HCT116 (cell line): ENCODE measurements at regions not wholly inside any gene's neighbourhood (a gene's known extent, or its start where the extent isn't known, plus 50 kb on each side); places are given as distances from the start of the nearest gene placed in this dataset.

Source experiments
- ATAC-seq: fragments of 200-7000 bp; cut with Tn5 transposase; 2 replicates; pipeline ENCODE4 v1.9.1; 2020; ENCODE audit warnings: mild to moderate bottlenecking, moderate library complexity
- BruUV-seq: library from RNA; stranded (reverse); fragments of 400-500 nt; replicated peaks from 2 replicates; lab custom pipeline; 2021; lab: Mats Ljungman, UMichigan
- CTCF ChIA-PET: fragments of 300-600 bp; sonication (Branson Sonifier 250); formaldehyde crosslinking; loops from one replicate; lab custom pipeline; 2021; ENCODE audit warnings: antibody characterized with exemption; lab: Charles Lee
- POLR2A ChIA-PET: fragments of 300-600, 350-600 bp; sonication (Branson Sonifier 250); formaldehyde crosslinking; loops from one replicate; lab custom pipeline; 2021; ENCODE audit warnings: antibody characterized with exemption; lab: Charles Lee
- RAD21 ChIA-PET, 2 experiments: fragments of 300-600 bp; sonication (Branson Sonifier 250); formaldehyde crosslinking; loops; one replicate each; lab custom pipeline; 2023; ENCODE audit warnings: low total read pairs in 2 of 2; ENCODE audit not compliant: uncharacterized antibody in 2 of 2, unreplicated experiment in 2 of 2, low non-redundant PET in 1 of 2; lab: Charles Lee
- DNase-seq: peaks from one replicate; pipeline ENCODE4 v3.0.0-alpha.2; 2010; ENCODE audit warnings: low read depth, low spot score
- H2AFZ ChIP-seq: fragments of 200-600 bp; shearing (Covaris generic), sonication (generic); 2 replicates; pipeline ENCODE4 v1.6.1; 2017; ENCODE audit warnings: low read depth, mixed run types, mixed read lengths, antibody characterized with exemption, low read length; ENCODE audit not compliant: poor library complexity, severe bottlenecking
- H3K27ac ChIP-seq: 2 replicates; pipeline ENCODE4 v1.5.1; 2012; ENCODE audit warnings: low read depth, low read length
- H3K27me3 ChIP-seq: fragments of 200-600 bp; sonication (generic); 2 replicates; pipeline ENCODE4 v1.6.1; 2016; ENCODE audit warnings: mixed run types, low read length, mixed read lengths; ENCODE audit not compliant: insufficient read depth
- H3K36me3 ChIP-seq, 2 experiments: fragments of 200-500 bp in 1 of 2; fragments of 200-600 bp in 1 of 2; sonication (Bioruptor generic) in 1 of 2; sonication (generic) in 1 of 2; 2 replicates each; pipeline versions ENCODE4 v1.5.1 to v1.6.1; 2014 to 2016; ENCODE audit warnings: low read length in 2 of 2, inconsistent platforms in 1 of 2, mixed read lengths in 1 of 2, mixed run types in 1 of 2; ENCODE audit not compliant: insufficient read depth in 2 of 2, control insufficient read depth in 1 of 2
- H3K4me1 ChIP-seq, 2 experiments: fragments of 200-600 bp in 1 of 2; sonication (generic) in 1 of 2; 2 replicates each; pipeline versions ENCODE4 v1.5.1 to v1.6.1; 2012 to 2017; ENCODE audit warnings: low read length in 2 of 2, inconsistent platforms in 1 of 2, mild to moderate bottlenecking in 1 of 2, mixed read lengths in 1 of 2, mixed run types in 1 of 2, moderate library complexity in 1 of 2; ENCODE audit not compliant: insufficient read depth in 2 of 2, control insufficient read depth in 1 of 2
- H3K4me2 ChIP-seq: fragments of 200-600 bp; sonication (generic); 2 replicates; pipeline ENCODE4 v1.6.1; 2017; ENCODE audit warnings: mixed run types, low read length, mixed read lengths
- H3K4me3 ChIP-seq, 2 experiments: fragments of 200-600 bp in 1 of 2; sonication (generic) in 1 of 2; replicated peaks in 1 of 2; 2 replicates each; pipeline ENCODE4 v1.5.1; 2011 to 2016; ENCODE audit warnings: low read length in 2 of 2, control low read depth in 1 of 2, low read depth in 1 of 2, mild to moderate bottlenecking in 1 of 2, mixed read lengths in 1 of 2, mixed run types in 1 of 2
- H3K79me2 ChIP-seq: fragments of 200-600 bp; sonication (generic); 2 replicates; pipeline ENCODE4 v1.6.1; 2017; ENCODE audit warnings: mild to moderate bottlenecking, mixed run types, low read length, moderate library complexity, mixed read lengths; ENCODE audit not compliant: insufficient read depth
- H3K9ac ChIP-seq: fragments of 200-600 bp; sonication (generic); 2 replicates; pipeline ENCODE4 v1.6.1; 2016; ENCODE audit warnings: low read length, mixed read lengths
- H3K9me2 ChIP-seq: fragments of 200-600 bp; sonication (generic), shearing (Covaris generic); 2 replicates; pipeline ENCODE4 v1.6.1; 2017; ENCODE audit warnings: mixed run types, mild to moderate bottlenecking, moderate library complexity; ENCODE audit not compliant: insufficient read depth
- H3K9me3 ChIP-seq, 2 experiments: fragments of 200-500 bp in 1 of 2; fragments of 200-600 bp in 1 of 2; sonication (Bioruptor generic) in 1 of 2; sonication (generic) in 1 of 2; 2 replicates each; pipeline ENCODE4 v1.6.1; 2014 to 2017; ENCODE audit warnings: low read length in 2 of 2, mixed read lengths in 2 of 2, inconsistent platforms in 1 of 2, low read depth in 1 of 2, mild to moderate bottlenecking in 1 of 2, mixed run types in 1 of 2, moderate library complexity in 1 of 2; ENCODE audit not compliant: control insufficient read depth in 1 of 2, insufficient read depth in 1 of 2
- H4K20me1 ChIP-seq: fragments of 200-600 bp; sonication (generic), shearing (Covaris generic); 2 replicates; pipeline ENCODE4 v1.6.1; 2017; ENCODE audit warnings: mixed run types, mild to moderate bottlenecking, moderate library complexity; ENCODE audit not compliant: insufficient read depth
- CEBPB ChIP-seq: IDR thresholded peaks from 2 replicates; pipeline ENCODE4 v1.6.1; 2012; ENCODE audit warnings: low read depth
- EGR1 ChIP-seq: IDR thresholded peaks from 2 replicates; pipeline ENCODE4 v1.6.1; 2012; ENCODE audit warnings: low read depth
- ELF1 ChIP-seq: IDR thresholded peaks from 2 replicates; pipeline ENCODE4 v1.6.1; 2012; ENCODE audit warnings: low read depth, borderline replicate concordance
- EZH2 ChIP-seq: fragments of 200-600 bp; sonication (generic); IDR thresholded peaks from 2 replicates; pipeline ENCODE4 v1.6.1; 2017; ENCODE audit warnings: antibody characterized with exemption, mixed run types
- EZH2phosphoT487 ChIP-seq: fragments of 200-600 bp; IDR thresholded peaks from 2 replicates; pipeline ENCODE4 v1.6.1; 2018; ENCODE audit warnings: antibody characterized with exemption, borderline replicate concordance
- JUND ChIP-seq: IDR thresholded peaks from 2 replicates; pipeline ENCODE4 v1.6.1; 2012
- POLR2A ChIP-seq: IDR thresholded peaks from 2 replicates; pipeline ENCODE4 v1.7.0; 2011; ENCODE audit warnings: borderline replicate concordance; ENCODE audit not compliant: insufficient read depth, insufficient read length; ENCODE audit errors: extremely low read depth
- POLR2AphosphoS5 ChIP-seq: IDR thresholded peaks from 2 replicates; pipeline ENCODE4 v1.6.1; 2011; ENCODE audit warnings: mild to moderate bottlenecking, low read depth, low read length, moderate library complexity
- RAD21 ChIP-seq: IDR thresholded peaks from 2 replicates; pipeline ENCODE4 v1.6.1; 2012; ENCODE audit warnings: low read depth, mild to moderate bottlenecking
- SRF ChIP-seq: IDR thresholded peaks from 2 replicates; pipeline ENCODE4 v1.6.1; 2012; ENCODE audit warnings: low read depth
- TCF7L2 ChIP-seq: IDR thresholded peaks from 2 replicates; pipeline ENCODE4 v1.7.0; 2011; ENCODE audit warnings: borderline replicate concordance, inconsistent platforms; ENCODE audit not compliant: insufficient read depth, insufficient read length; ENCODE audit errors: extremely low read depth
- YY1 ChIP-seq: IDR thresholded peaks from 2 replicates; pipeline ENCODE4 v1.6.1; 2011; ENCODE audit warnings: low read length, low read depth, moderate library complexity, mild to moderate bottlenecking; ENCODE audit not compliant: insufficient replicate concordance; ENCODE audit errors: extremely low read depth
- ZFX ChIP-seq: fragments of 450-650 bp; IDR thresholded peaks from 2 replicates; pipeline ENCODE4 v1.6.1; 2017
- ZNF274 ChIP-seq: fragments of 200-500 bp; sonication (Bioruptor generic); IDR thresholded peaks from 2 replicates; pipeline ENCODE4 v1.6.1; 2014; ENCODE audit warnings: mild to moderate bottlenecking, low read depth, low read length, inconsistent platforms
- intact Hi-C: fragments of 100-400 bp; cut with micrococcal nuclease; formaldehyde crosslinking; loops from 2 replicates; pipeline ENCODE4 v1.10.0; 2022
- TF ChIP-seq, protein P1 (sequence below): IDR thresholded peaks from 2 replicates; pipeline ENCODE4 v1.6.1; 2012
- TF ChIP-seq, protein P2 (sequence below): IDR thresholded peaks from 2 replicates; pipeline ENCODE4 v1.6.1; 2012; ENCODE audit warnings: low read depth
- TF ChIP-seq, protein P3 (sequence below): IDR thresholded peaks from 2 replicates; pipeline ENCODE4 v1.6.1; 2011; ENCODE audit warnings: mild to moderate bottlenecking, low read length, moderate library complexity; ENCODE audit not compliant: insufficient replicate concordance; ENCODE audit errors: extremely low read depth
- TF ChIP-seq, protein P4 (sequence below), 3 experiments: fragments of 200-600 bp in 1 of 3; sonication (generic) in 1 of 3; IDR thresholded peaks in 2 of 3; conservative IDR thresholded peaks in 1 of 3; 2 replicates each; pipeline ENCODE4 v1.5.1; 2012 to 2017; ENCODE audit warnings: low read depth in 2 of 3, low read length in 2 of 3, antibody characterized with exemption in 1 of 3, borderline replicate concordance in 1 of 3, control low read depth in 1 of 3, mild to moderate bottlenecking in 1 of 3, mixed read lengths in 1 of 3, mixed run types in 1 of 3, moderate library complexity in 1 of 3; ENCODE audit not compliant: insufficient read depth in 1 of 3

DNA sequence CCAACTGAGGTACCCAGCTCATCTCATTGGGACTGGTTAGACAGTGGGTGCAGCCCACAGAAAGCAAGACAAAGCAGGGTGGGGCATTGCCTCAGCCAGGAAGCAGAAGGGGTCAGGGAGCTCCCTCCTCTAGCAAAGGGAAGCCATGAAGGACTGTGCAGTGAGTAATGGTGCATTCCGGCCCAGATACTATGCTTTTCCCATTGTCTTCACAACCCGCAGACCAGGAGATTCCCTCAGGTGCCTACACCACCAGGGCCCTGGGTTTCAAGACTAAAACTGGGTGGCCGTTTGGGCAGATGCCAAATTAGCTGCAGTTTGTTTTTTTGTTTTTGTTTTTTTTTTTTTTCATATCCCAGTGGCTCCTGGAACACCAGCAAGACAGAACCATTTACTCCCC is 235.3 kb downstream of the TACR3 start (continued):
- TF ChIP-seq JUND (no peak), ZFX (no peak), EZH2 (no peak)
- TF ChIP-seq, protein P1, sequence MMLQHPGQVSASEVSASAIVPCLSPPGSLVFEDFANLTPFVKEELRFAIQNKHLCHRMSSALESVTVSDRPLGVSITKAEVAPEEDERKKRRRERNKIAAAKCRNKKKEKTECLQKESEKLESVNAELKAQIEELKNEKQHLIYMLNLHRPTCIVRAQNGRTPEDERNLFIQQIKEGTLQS: no peak
- TF ChIP-seq, all 23 proteins: peak for 0

DNA sequence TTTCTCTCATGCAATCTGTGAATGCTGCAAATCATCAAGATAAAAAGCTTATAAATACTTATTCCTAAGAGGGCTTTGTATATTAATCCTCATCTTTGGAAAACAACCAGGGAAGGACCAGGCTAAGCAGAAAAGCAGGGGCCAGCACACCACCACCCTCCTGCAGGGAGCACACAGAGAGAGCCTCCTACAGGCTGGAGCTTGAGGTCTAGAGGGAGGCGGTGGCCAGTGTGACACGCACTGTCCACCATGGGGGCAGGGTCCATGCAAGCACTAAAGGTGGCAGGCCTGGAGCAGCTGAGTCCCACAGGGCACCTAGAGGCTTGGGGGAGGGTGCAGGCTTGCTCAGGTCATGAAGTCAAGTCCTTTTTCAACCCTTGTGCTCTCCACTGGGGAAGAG is 236.9 kb downstream of the TACR3 start:
- ChIA-PET RAD21 (no interaction called here), POLR2A (no interaction called here), CTCF (interaction anchor here (1.5 kb wide), 1 partner anchor 303 kb away, joined by 3 read pairs; no protein-coding TSS in a partner anchor)
- Histone ChIP-seq H3K9me3 (no peaks in the 10 kb centered on the region), H3K9ac (no peak overlapping the region), H3K4me3 (no peak overlapping the region), H3K27ac (no peak overlapping the region), H3K36me3 (no peaks in the 10 kb centered on the region), H3K4me1 (no peaks in the 10 kb centered on the region), H3K4me2 (no peak overlapping the region), H2AFZ (no peak overlapping the region), H3K9me2 (no peaks in the 10 kb centered on the region), H3K27me3 (no peaks in the 10 kb centered on the region), H3K79me2 (no peaks in the 10 kb centered on the region), H4K20me1 (no peaks in the 10 kb centered on the region)
- DNase-seq: no peak
- no TSS peak for BruUV-seq
- 0 out of 2 replicates have a peak, but pooled peaks have one; percentile 50 for ATAC-seq
- intact Hi-C loops: no loop called here
- TF ChIP-seq ZFX: no peak
- TF ChIP-seq, protein P2, sequence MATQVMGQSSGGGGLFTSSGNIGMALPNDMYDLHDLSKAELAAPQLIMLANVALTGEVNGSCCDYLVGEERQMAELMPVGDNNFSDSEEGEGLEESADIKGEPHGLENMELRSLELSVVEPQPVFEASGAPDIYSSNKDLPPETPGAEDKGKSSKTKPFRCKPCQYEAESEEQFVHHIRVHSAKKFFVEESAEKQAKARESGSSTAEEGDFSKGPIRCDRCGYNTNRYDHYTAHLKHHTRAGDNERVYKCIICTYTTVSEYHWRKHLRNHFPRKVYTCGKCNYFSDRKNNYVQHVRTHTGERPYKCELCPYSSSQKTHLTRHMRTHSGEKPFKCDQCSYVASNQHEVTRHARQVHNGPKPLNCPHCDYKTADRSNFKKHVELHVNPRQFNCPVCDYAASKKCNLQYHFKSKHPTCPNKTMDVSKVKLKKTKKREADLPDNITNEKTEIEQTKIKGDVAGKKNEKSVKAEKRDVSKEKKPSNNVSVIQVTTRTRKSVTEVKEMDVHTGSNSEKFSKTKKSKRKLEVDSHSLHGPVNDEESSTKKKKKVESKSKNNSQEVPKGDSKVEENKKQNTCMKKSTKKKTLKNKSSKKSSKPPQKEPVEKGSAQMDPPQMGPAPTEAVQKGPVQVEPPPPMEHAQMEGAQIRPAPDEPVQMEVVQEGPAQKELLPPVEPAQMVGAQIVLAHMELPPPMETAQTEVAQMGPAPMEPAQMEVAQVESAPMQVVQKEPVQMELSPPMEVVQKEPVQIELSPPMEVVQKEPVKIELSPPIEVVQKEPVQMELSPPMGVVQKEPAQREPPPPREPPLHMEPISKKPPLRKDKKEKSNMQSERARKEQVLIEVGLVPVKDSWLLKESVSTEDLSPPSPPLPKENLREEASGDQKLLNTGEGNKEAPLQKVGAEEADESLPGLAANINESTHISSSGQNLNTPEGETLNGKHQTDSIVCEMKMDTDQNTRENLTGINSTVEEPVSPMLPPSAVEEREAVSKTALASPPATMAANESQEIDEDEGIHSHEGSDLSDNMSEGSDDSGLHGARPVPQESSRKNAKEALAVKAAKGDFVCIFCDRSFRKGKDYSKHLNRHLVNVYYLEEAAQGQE: no peak
- TF ChIP-seq, protein P1: no peak
- TF ChIP-seq, protein P3, sequence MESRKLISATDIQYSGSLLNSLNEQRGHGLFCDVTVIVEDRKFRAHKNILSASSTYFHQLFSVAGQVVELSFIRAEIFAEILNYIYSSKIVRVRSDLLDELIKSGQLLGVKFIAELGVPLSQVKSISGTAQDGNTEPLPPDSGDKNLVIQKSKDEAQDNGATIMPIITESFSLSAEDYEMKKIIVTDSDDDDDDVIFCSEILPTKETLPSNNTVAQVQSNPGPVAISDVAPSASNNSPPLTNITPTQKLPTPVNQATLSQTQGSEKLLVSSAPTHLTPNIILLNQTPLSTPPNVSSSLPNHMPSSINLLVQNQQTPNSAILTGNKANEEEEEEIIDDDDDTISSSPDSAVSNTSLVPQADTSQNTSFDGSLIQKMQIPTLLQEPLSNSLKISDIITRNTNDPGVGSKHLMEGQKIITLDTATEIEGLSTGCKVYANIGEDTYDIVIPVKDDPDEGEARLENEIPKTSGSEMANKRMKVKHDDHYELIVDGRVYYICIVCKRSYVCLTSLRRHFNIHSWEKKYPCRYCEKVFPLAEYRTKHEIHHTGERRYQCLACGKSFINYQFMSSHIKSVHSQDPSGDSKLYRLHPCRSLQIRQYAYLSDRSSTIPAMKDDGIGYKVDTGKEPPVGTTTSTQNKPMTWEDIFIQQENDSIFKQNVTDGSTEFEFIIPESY: no peak
- no peak for TF ChIP-seq CEBPB
- TF ChIP-seq JUND: no peak
- TF ChIP-seq TCF7L2: no peak
- no peak for TF ChIP-seq EGR1
- no peak for TF ChIP-seq ELF1
- TF ChIP-seq POLR2AphosphoS5: no peak
- no peak for TF ChIP-seq EZH2
- no peak for TF ChIP-seq ZNF274
- TF ChIP-seq RAD21: no peak
- TF ChIP-seq POLR2A: no peak
- TF ChIP-seq YY1: no peak
- no peak for TF ChIP-seq EZH2phosphoT487
- TF ChIP-seq, protein P4, sequence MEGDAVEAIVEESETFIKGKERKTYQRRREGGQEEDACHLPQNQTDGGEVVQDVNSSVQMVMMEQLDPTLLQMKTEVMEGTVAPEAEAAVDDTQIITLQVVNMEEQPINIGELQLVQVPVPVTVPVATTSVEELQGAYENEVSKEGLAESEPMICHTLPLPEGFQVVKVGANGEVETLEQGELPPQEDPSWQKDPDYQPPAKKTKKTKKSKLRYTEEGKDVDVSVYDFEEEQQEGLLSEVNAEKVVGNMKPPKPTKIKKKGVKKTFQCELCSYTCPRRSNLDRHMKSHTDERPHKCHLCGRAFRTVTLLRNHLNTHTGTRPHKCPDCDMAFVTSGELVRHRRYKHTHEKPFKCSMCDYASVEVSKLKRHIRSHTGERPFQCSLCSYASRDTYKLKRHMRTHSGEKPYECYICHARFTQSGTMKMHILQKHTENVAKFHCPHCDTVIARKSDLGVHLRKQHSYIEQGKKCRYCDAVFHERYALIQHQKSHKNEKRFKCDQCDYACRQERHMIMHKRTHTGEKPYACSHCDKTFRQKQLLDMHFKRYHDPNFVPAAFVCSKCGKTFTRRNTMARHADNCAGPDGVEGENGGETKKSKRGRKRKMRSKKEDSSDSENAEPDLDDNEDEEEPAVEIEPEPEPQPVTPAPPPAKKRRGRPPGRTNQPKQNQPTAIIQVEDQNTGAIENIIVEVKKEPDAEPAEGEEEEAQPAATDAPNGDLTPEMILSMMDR (IDR thresholded peaks at IDR 0.05 in 2 of 3, conservative IDR thresholded peaks at IDR 0.05 in 1 of 3; ENCODE audit: borderline replicate concordance in 1 of 3, insufficient read depth in 1 of 3, low read depth in 2 of 3, low read length in 2 of 3): no peak
- TF ChIP-seq SRF: no peak
